Fibroblast of skin of scalp (primary cell): ENCODE measurements at regions not wholly inside any gene's neighbourhood (a gene's known extent, or its start where the extent isn't known, plus 50 kb on each side); places are given as distances from the start of the nearest gene placed in this dataset.
"Not testable (repeated sequence)": the region's sequence is repeated elsewhere in the genome, so short reads cannot be mapped to it uniquely, and the experiment has no call there.

Experiments
- DNase-seq: peaks from one replicate; pipeline ENCODE4 v3.0.0-alpha.2; 2013

DNA sequence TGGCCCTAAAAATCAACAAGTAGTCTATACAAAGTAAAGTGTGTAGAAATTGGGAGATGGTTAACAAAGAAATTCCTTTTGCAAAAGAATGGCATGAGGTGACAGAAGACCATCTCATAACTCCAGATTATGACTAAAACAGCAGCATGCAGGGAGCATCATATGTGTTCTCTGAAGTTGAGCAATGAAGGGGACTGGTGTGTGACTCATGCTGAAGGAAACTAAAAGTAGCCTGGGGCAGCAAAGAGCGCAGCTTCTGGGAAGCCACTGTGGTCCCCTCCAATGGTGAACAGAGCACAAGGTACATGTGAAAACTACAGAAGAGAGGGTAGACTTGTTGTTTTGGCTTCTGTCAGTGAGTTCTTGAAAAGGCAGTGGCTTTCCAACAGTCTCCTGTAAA lies 133.4 kb downstream of the MACC1 start:
- DNase-seq, result peak; percentile 43

DNA sequence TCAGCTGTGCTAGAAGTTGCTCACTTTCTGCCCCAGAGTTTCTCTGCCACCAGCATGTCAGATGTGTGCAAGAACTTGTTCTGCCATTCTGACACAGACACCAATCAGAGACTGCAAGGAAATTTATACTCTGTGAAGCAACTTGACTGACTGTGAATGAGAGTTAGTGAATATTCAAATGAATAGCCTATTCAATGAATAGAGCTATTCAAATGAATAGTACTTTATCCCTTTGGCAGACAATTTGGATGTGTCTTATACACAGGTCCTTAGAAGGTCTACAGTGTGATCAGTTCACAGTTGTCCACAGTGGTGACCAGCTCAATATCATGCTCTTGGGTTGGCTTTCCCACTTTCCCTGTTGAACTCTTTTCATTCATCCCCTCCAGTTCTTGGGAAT lies 138.1 kb downstream of the MACC1 start:
- no peak for DNase-seq

DNA sequence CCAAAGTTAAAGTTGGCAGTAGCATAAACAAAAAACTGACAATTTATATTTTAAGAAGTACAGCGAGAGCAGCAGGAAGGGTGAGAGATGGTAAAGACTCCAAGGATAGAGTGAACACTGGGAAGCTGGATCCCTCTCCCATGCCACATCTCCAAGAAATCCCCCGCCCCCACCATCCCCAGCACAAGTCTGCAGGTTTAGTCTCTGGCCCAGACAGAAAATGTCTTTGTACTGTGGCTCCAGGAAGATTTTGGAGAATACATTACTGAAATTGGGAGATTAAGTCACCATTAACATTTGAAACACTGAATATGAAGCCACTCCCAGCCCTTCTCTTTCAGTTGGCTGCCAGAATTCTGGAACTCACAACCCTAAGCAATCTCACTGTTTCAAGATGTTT lies 140.3 kb downstream of the MACC1 start:
- no peak for DNase-seq

DNA sequence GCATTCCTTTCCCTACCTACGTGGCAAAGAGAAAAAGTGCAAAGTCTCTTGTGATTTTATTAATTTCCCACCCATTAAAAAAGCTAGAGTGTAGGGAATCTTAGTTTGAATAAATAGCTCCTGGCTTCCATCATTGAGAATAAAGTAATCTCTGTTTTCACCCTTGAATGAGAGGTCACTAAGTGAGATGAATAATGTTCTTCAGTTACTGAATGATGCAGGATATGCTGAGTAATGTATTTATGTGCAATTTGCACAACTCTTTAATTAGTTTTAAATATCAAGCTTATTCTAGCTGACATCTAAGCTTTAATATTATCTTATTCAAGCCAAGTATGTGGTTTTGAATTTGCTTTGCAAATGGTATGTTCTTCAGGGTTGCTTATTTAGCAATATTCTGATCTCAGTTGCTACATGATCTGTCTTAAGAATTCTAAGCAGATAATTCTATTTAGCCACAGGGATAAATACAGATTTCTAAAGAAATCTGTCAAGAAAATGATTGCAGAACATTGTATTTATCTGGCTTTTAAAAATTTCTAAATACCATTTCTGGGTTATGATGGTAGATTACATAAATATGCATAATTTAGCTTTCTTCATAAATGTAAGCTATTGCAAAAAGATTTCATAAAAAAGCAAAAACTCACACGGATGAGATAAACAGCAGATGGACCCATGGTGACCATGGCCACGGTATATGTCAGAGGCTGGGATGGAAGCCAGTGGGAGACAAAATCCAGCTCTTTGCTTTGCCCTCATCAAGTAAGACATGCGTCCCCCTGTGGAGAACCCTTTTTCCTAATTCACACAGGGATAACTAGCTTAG lies 141.0 kb downstream of the MACC1 start:
- no peak for DNase-seq

DNA sequence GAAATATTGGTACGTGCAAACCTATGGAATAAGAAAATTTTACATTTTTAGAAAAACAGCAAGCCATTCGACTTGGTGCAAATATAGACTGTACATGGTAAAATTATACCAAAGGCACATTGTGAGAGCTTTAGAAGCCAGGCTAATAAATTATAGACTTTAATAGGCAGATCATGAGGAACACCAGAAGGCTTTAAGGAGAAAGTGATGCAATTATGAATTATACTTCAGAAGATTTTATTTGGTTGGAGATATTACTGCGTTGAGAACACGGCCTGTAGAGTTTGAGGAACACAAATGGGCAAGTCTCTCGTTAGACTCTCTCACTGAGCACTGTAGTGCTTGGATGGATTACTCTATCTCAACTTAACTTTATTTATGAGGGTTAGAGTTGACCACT lies 141.7 kb downstream of the MACC1 start:
- DNase-seq, result no peak

DNA sequence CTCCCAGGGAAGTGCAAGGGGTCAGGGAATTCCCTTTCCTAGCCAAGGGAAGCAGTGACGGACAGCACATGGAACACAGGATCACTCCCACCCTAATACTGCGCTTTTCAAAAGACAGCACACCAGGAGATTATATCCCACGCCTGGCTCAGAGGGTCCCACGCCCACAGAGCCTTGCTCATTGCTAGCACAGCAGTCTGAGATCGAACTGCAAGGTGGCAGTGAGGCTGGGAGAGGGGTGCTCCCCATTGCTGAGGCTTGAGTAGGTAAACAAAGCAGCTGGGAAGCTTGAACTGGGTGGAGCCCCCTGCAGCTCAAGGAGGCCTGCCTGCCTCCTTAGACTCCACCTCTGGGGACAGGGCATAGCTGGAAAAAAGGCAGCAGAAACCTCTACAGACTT lies 149.2 kb downstream of the MACC1 start:
- DNase-seq, result not testable (repeated sequence)

DNA sequence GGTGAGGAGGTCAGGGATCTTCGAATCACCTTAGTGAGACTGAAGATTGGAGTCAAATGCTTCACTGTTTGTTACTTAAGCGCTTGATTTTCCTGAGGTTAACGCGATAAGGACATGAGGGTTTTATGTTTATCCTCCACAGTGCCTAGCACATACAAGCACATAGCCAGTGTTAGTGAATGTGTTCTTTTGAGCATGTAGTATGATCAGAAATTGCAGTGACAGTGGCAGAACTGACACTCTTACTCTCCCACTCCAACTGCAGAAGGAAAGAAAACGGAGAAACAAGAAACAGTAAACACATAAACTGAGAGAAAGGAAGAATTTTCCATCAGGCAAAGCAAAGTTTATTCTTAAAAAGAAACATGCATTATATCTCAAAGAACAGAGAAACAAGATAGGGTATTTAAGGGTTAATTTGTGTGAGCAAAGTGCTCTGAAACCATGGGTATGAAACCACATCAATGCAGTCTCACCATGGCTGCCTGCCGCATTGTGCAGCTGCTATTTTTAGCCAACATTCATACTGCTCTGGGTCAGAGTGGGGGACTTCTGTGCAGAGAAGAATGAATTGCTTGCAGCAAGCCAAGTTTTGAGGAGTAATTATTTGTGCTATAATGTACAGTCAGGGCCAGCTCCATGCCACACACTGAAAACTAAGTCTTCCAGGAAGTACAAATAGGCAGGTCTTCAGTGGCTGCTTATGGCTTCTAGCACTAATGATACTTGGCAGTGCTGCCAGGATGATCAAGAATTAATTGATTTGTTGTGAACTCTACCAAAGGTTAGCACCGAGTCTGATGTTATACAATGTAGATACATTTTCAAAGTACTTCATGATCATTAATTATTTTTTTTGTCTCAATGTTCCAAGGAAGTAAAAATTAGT lies 152.0 kb downstream of the MACC1 start:
- DNase-seq, result peak; percentile 73

DNA sequence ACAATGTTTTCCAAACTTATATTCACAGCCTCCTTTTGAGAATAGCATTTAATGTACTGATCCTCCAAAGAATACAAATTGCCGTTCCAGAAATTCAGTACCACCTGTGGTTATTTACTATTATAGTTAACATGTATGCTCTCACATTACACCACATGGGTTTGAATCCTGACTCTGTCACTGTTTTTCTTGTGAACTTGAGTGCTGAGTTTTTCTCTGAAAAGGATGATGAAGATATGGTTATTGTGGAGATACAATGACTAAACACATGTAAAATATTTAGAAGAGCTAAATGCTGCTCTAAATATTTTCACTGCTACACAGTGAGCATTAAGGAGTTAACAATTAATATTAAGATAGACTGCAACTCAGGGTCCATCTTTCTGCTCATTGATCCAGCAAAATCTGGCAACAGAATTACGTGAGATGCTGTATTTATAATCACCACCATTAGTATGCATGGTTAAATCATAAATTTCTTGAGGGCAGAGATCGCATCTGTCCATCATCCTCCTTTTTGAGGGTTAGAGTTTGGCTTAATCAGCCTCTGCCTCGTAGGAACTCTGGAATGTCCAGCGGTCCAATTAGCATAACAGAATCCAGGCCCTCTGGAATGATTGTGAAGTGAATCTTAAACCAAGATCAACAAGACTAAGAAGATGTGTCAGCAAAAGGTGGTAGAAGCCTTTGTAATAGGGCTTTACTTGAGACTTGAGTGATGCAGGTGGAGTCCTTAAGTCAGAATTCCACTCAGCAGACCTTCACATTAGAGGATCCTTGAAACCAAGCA lies 152.8 kb downstream of the MACC1 start:
- DNase-seq, result peak; percentile 40

DNA sequence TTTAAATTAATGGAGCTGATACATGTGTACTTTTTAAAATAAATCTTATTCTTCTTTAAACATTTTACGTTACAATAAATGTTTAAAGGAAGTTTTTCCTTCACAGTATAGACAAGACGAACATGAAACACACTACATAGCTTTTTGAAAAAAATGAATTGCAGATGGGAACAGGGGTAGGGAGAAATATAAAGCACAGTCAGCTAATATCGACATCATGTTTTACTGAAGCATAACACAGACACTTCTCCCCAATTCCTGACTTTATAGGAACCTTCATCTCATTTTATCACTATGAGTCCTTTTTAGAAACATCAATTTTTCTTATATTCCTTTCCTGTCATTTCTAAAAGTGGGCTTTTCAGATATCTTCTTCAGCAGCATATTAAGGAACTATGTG lies 153.5 kb downstream of the MACC1 start:
- no peak for DNase-seq

DNA sequence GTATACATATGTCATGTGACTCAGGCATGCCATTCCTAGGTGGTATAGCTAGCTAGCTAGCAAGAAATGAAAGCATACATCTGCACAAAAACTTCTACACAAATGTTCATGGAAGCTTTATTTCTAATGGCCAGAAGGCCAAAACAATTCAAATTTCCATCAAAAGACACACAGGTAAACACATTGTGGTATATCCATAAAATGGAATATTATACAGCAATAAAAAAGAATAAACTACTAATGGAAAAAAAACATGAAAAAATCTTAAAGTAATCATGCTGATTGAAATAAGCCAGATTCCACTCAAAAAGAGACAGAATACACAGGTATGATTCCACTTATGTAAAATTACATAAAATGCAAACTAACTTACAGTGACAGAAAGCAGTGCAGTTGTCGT lies 154.3 kb downstream of the MACC1 start:
- DNase-seq, result no peak

DNA sequence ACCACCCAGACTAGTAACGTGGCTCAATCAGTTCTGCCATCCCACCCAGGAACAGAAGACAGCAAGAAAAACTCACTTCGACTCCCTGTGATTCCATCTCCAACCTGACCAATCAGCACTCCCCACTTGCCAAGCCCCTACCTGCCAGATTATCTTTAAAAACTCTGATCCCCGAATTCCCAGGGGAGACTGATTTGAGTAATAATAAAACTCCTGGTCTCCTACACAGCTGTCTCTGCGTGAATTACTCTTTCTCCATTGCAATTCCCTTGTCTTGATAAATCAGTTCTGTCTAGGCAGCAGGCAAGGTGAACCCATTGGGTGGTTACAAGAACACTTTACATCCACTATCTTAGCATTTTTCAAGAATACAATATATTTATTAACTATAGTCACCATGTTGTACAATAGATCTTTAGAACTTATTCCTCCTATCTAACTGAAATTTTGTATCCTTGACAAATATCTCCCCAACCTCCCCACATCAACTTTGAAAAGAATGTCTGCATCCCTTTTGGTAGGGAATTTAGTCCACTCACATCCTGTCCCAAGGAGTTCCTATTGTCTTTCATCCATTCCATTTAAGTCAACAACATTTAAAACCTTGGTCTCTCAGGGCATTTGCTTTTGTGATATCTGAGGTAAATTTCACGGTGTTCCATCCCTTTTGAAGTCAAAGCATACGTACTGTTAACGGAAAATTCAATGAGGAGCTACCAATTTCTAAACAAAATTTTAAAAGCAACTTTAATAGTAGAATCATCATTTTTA lies 163.7 kb downstream of the MACC1 start:
- no peak for DNase-seq

DNA sequence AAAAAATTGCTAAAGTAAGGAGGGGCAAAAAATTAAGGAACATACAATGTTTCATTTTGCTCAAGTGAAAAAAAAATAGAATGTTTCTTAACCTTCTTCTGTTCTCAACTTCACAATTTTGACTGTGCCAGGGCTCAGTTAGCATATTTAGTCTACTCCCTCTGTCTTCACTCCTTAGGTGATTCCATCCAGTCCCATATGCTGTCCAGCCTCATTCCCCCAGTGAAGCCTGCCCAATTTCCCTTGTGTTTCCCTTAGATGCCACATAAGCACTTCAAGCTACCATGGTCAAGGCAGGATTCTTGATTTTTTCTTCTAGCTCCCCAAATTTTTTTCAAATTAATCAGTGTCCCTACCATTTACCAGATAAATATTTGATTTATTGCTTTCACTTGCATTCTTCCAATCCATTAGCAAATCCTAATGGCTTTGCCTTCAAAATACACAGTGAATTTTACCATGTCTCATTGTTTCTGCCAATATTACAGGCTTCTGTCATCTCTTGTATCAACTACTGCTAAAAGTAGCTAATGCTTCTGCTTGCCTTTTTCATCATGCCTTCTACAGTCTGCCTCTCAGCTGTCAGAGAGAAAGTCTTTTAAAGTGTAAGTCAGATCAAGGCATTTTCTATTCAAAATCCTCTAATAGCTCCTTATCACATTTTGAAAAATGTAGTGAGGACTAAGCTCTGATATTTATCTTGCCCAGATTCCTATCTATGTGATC lies 166.8 kb downstream of the MACC1 start:
- no peak for DNase-seq

DNA sequence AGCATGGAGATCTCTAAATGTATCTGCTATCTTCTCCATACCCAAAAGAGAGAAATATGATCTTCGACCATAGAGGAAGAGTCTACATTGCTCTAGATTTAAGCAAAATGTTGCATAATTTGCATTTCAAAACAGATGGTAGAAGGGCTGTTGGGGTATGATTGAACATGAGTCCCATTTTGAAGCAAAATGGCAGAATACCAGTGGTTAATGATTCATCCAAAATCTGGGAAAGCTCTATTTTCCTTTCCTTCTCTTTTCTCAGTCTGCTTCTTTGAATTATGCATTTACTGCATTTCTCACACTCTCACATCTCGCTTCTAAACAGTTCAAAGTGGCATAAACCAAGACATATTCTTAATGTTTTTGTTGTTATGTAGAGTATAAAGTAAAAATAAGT lies 178.5 kb downstream of the MACC1 start:
- no peak for DNase-seq

DNA sequence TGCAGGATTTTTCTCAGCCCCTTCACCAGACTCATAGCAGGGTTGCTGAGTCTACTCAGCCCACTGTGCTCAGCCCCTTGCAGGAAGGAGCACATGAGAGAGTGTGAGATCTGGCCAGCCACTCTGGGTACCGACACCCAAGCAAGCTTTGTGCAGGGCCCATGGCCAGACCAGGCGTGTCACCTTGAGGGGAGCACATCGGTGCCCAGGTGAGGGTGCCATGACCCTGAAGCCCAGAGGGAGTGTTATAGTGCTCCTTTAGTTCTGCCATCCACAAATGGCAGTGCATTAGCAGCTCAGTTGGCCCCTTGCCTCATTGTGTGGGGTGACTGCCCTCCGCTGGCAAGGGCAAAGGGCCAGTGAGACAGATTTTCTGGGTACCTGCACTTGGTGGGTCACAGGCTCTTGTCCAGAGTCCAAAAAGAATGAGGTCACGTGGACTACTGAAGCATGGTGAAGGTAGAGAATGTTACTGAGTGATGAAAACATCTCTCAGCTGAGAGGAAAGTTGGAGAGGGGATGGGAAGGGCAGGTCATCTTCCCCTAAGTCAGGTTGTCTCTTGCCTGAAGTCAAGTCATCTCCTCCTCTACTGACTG lies 181.8 kb downstream of the MACC1 start:
- DNase-seq, result no peak

DNA sequence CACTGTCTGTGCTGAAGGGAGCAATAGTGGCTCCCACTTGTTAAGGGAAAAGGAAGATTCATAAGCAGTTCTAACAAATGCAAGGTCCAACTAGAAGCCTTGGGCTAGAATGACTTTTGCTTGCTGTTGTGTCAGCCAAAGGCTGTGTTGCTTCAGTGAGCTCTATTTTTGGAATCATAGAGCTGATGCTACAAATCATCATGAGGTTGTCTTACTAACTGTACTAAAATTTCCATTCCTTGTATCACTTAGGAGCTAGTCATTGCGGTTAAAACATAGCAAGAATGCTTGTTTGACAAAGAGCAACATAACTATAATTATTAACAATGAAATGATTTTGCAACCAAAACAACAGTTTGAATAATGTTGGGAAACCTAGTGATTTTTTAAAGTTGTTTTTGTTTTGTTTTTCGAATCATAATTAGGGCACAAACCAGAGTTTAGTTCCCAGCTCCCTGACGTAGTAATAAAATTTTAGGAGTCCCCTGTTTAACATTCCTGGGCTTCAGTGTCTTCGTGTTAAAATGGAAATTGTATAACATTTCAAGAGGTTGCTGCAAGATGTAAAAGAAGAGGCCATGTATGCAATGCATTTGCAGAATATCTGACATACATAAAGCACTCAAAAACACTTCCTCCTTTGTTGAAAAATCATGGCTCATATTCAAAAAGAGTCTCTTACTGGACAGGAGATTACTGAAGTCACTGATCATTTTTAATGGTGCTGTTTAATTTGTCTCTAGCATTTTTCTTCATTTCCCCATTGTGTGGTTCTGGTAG lies 183.4 kb downstream of the MACC1 start:
- peak; percentile 82 for DNase-seq

DNA sequence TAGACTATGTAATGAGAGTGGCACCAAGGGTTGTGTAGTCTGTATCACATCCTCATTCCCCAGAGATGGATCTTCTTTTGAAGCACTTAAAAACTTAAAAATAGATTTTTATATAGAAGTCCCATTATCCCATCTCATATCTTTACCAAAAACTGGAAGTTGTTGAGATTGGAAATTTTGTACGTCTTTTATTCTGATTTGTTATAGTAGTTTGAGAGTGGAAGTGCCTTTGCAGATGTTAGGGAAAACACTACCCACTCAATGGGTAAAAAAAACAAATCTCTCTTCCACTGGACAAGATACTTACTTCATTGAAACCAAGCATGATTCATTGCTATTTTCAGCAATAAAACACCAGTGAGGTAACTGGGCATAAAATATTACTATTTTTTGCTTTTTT lies 184.4 kb downstream of the MACC1 start:
- DNase-seq, result no peak

DNA sequence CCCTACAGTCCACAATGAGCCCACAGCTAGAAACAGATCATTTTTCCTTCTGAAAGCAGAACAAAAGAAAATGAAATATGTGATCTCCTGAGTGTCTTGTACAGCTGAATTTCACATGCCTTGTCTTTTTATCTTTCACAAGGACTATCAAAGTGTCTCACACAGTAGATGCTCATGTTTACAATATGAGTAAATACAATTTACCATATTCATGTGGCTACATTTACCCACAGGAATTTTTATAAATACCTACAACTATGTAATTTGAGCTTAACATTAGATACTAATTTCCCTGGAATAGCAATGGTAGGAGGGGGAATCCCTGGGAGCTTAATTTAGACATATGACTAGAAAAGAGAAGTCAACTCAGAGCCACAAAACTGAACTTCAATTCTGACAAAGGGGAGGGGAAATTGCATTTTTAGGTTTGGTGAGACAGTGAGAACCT lies 186.2 kb downstream of the MACC1 start:
- DNase-seq, result peak; percentile 38

DNA sequence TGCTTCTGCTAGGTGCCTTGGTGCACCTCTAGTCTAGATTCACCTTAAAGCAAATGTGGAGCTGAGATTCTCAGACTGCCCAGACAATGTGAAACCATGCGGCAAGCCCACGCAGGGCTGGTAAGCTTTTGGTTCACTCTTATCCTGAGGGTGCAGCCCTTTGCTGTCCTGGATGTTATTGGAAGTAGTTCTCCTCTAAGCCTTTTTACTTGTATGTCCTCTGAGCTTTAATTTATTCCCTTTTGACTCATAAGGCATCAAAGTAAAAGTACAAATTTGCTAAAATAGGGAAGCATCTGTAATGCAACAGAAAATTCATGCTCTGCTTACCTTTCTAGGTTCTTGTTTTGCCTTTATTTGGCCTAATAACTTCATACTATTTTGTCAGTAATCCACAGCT lies 186.8 kb downstream of the MACC1 start:
- no peak for DNase-seq

DNA sequence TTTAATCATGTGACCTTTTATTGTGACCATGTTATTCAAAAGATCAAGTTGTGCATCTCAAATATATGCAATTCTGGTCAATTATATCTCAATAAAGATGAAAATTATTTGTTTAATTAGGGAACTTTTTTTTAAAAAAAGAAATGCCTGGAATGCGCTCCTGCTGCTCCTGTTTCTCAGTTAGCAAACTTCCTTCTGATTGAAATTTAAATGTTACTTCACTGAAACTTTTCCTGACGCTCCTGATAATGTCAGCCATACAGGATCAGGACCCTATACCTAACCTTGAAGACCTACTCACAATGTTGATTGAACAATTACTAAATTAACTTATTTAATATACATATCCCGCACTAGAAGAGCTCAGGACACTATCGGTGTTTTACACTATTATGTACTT lies 190.4 kb downstream of the MACC1 start:
- no peak for DNase-seq

DNA sequence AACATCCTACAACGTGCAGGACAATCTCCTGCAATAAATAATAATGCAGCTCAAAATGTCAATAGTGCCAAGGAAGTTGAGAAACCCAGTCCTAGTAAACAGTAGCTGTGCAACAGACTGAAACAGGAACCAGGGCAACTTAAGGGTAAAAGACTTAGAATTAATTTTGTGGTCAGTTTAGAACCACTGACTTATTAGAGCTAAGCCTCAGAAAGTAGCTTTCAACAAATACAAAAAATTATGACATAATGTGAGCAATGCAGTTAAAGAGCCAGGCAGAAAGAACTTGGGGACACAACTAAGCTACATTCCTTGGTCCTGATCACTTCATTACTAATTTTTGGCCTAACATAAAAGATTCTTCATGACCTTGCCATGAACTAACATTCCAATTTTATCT lies 195.4 kb downstream of the MACC1 start:
- DNase-seq, result no peak
